GM12878 (cell line): ENCODE measurements at regions not wholly inside any gene's neighbourhood (a gene's known extent, or its start where the extent isn't known, plus 50 kb on each side); places are given as distances from the start of the nearest gene placed in this dataset. TPM values are rescaled to one million over a fixed set of nuclear protein-coding genes. Genes with fewer than 3 reads are reported as not detected.

ENCODE experiments used
- BCL11A ChIP-seq: IDR thresholded peaks from 2 replicates; pipeline ENCODE4 v1.6.1; 2011; ENCODE audit warnings: low read depth, low read length
- POLR2A ChIP-seq: IDR thresholded peaks from 2 replicates; pipeline ENCODE4 v1.6.1; 2011; ENCODE audit warnings: low read depth, mild to moderate bottlenecking, low read length
- TCF7 ChIP-seq: IDR thresholded peaks from 2 replicates; pipeline ENCODE4 v1.6.1; 2014; ENCODE audit warnings: antibody characterized with exemption, borderline replicate concordance
- small RNA-seq: library from RNA; depleted of rRNA; stranded (forward); fragments of <200 nt; gene quantifications from one replicate; pipeline ENCODE3, GENCODE V24; 2014
- TF ChIP-seq, protein P1 (sequence below): fragments of 450-650 bp; IDR thresholded peaks from 2 replicates; pipeline ENCODE4 v1.6.1; 2017; ENCODE audit warnings: mild to moderate bottlenecking, moderate library complexity

DNA sequence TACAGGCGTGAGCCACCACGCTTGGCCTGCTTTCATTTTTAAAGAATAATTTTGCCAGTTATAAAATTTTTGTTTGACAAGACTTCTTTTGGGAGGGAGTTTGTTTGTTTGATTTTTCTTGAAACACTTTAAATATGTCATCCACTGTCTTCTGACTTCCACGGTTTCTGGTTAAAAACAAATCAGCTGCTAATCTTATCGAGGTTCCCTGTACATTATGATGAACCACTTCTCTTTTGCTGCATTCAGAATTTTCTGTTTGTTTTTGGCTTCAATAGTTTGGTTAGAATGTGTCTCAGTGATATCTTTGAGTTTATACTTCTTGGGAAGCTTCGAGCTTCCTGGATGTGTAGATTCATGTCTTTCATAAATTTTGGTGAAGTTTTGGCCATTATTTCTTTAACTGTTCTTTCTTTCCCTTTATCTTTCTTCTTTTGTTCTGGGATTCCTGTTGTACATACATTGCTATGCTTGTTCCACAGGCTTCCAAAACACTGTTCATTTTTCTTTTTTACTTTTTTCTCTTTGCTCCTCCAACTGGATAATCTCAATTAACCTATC, 60.8 kb downstream of the MSX2 start (continued):
- TF ChIP-seq, protein P1, sequence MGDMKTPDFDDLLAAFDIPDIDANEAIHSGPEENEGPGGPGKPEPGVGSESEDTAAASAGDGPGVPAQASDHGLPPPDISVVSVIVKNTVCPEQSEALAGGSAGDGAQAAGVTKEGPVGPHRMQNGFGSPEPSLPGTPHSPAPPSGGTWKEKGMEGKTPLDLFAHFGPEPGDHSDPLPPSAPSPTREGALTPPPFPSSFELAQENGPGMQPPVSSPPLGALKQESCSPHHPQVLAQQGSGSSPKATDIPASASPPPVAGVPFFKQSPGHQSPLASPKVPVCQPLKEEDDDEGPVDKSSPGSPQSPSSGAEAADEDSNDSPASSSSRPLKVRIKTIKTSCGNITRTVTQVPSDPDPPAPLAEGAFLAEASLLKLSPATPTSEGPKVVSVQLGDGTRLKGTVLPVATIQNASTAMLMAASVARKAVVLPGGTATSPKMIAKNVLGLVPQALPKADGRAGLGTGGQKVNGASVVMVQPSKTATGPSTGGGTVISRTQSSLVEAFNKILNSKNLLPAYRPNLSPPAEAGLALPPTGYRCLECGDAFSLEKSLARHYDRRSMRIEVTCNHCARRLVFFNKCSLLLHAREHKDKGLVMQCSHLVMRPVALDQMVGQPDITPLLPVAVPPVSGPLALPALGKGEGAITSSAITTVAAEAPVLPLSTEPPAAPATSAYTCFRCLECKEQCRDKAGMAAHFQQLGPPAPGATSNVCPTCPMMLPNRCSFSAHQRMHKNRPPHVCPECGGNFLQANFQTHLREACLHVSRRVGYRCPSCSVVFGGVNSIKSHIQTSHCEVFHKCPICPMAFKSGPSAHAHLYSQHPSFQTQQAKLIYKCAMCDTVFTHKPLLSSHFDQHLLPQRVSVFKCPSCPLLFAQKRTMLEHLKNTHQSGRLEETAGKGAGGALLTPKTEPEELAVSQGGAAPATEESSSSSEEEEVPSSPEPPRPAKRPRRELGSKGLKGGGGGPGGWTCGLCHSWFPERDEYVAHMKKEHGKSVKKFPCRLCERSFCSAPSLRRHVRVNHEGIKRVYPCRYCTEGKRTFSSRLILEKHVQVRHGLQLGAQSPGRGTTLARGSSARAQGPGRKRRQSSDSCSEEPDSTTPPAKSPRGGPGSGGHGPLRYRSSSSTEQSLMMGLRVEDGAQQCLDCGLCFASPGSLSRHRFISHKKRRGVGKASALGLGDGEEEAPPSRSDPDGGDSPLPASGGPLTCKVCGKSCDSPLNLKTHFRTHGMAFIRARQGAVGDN = no peak
- TF ChIP-seq POLR2A (no peak), BCL11A (no peak), TCF7 (no peak)

Small RNAs in the stretch of these regions (small RNA-seq; reads per million reads assigned to genes)
- gene AC008413.1 = not detected
